PC-3 (cell line): ENCODE measurements at regions not wholly inside any gene's neighbourhood (a gene's known extent, or its start where the extent isn't known, plus 50 kb on each side); places are given as distances from the start of the nearest gene placed in this dataset.
"Not testable (repeated sequence)": the region's sequence is repeated elsewhere in the genome, so short reads cannot be mapped to it uniquely, and the experiment has no call there.

ENCODE experiments used
- CTCF ChIP-seq: fragments of 300-600 bp; sonication (generic); conservative IDR thresholded peaks from 2 replicates; pipeline ENCODE4 v1.5.1; 2017; ENCODE audit warnings: antibody characterized with exemption, low read depth, mild to moderate bottlenecking, low read length
- EZH2 ChIP-seq: fragments of 300-600 bp; sonication (generic); IDR thresholded peaks from one replicate; pipeline ENCODE4 v1.6.1; 2017; ENCODE audit warnings: antibody characterized with exemption, mild to moderate bottlenecking, low read length; ENCODE audit not compliant: unreplicated experiment

- TF ChIP-seq EZH2, CTCF: not testable (repeated sequence)
Measured at GRCh38 chr3:15996496-15996895, 178.0 kb upstream of the GALNT15 start.
